ENCODE measurements at regions not wholly inside any gene's neighbourhood (a gene's known extent, or its start where the extent isn't known, plus 50 kb on each side); places are given as distances from the start of the nearest gene placed in this dataset.

DNA sequence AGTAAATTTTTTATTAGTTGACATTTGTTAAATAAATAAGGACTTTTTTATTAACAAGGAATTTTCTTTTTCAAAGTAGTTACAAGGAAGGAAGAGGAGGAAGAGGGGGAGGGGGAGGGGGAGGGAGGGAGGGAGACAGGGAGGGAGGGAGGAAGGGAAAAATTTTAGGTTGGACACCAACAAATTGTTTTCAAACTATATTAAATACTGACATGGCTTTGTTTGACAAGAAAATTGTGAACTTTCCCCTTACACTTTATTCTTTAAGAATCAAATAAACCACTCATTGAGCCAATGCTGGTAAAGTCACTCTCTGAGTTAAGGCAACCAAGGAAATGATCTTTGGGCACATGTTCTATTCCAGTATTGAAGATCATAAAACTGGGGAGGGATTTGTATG lies 115.7 kb upstream of the PPP2R3A start:
- no peaks in the 10 kb centered on the region for H3K9me3 ChIP-seq
- ATAC-seq (ENCODE audit: low FRiP score in 2 of 2) (no peak), DNase-seq (no peak)
- H3K27ac ChIP-seq = no peak overlapping the region
- no peaks in the 10 kb centered on the region for H3K36me3 ChIP-seq
- TF ChIP-seq, protein P1, sequence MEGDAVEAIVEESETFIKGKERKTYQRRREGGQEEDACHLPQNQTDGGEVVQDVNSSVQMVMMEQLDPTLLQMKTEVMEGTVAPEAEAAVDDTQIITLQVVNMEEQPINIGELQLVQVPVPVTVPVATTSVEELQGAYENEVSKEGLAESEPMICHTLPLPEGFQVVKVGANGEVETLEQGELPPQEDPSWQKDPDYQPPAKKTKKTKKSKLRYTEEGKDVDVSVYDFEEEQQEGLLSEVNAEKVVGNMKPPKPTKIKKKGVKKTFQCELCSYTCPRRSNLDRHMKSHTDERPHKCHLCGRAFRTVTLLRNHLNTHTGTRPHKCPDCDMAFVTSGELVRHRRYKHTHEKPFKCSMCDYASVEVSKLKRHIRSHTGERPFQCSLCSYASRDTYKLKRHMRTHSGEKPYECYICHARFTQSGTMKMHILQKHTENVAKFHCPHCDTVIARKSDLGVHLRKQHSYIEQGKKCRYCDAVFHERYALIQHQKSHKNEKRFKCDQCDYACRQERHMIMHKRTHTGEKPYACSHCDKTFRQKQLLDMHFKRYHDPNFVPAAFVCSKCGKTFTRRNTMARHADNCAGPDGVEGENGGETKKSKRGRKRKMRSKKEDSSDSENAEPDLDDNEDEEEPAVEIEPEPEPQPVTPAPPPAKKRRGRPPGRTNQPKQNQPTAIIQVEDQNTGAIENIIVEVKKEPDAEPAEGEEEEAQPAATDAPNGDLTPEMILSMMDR (IDR thresholded peaks at IDR 0.05) = no peak
- no peak for TF ChIP-seq EP300 (IDR thresholded peaks at IDR 0.05)
- no peak for TF ChIP-seq POLR2A (IDR thresholded peaks at IDR 0.05)
- no peak for TF ChIP-seq POLR2AphosphoS5 (IDR thresholded peaks at IDR 0.05)
- H3K27me3 ChIP-seq = no peaks in the 10 kb centered on the region
- no peaks in the 10 kb centered on the region for H3K4me1 ChIP-seq
- H3K4me3 ChIP-seq = no peak overlapping the region

DNA sequence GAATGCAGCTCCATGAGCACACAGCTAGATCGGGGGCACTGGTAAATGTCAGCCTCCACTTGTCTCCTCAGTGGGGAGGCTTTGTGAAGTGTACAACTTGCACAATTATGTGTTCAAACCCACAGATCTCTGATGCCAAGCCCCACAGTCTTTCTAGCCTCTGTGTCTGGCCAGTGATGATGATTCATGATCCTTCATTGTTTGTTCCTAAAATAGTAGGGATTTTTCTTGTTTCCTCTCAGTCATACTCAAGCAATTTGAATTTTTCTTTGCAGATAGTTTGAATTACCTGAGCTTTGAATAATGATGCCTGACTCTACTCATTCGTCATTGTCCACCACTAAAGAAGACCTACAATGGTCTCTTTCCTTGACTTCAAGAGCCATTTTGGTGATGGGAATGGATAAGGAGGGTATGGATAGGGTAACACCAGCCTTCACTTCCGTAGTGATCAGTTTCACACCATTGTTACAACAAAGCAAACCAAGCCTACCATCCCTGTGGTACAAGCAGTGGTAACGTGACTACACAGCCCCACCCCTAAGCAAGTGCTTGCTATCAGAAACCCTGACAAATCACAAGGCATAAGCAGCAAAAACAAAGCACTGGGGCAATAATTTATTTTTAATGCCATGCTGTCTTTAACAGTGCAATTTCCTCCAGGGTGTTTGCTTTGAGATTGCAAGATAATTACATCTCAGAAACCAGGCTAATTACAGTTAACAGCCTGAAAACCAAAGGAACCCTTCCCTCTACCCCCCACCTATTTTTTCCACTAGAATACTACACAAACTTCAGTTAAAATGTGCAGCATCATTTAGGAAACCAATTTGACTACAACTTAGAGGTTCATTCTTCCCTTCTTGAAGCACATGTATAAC lies 114.1 kb upstream of the PPP2R3A start:
- Histone ChIP-seq H3K4me1 (no peaks in the 10 kb centered on the region), H3K4me3 (no peak overlapping the region), H3K9me3 (no peaks in the 10 kb centered on the region), H3K27ac (no peak overlapping the region), H3K27me3 (no peaks in the 10 kb centered on the region), H3K36me3 (no peaks in the 10 kb centered on the region)
- DNase-seq (no peak), ATAC-seq (ENCODE audit: low FRiP score in 2 of 2) (no peak)
- TF ChIP-seq POLR2A (IDR thresholded peaks at IDR 0.05) (no peak), EP300 (IDR thresholded peaks at IDR 0.05) (no peak), POLR2AphosphoS5 (IDR thresholded peaks at IDR 0.05) (no peak)
- TF ChIP-seq, protein P1 (IDR thresholded peaks at IDR 0.05) = no peak
- 51 to 67% methylated on average over 4 of the region's 4 CpGs for WGBS, 2 donors

DNA sequence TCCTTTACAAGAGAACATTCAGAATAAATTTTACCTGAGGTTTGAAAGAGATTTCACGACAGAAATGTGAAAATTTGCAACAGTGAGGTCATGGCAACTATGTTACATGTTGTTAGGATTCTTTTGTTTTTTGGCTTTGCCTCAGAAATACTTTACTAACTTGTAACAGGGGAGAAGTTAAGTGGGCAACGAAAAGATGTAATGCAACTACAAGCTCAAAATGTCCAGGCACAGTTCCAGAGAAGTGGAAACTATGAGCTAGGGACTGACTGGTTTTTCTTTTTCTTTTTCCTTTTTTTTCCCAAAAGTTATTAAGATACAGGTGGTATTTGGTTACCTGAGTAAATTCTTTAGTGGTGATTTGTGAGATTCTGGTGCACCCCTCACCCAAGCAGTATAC lies 111.5 kb upstream of the PPP2R3A start:
- WGBS, 2 donors = 45 to 49% methylated on average over 2 of the region's 2 CpGs
- ATAC-seq (ENCODE audit: low FRiP score in 2 of 2) = no peak

DNA sequence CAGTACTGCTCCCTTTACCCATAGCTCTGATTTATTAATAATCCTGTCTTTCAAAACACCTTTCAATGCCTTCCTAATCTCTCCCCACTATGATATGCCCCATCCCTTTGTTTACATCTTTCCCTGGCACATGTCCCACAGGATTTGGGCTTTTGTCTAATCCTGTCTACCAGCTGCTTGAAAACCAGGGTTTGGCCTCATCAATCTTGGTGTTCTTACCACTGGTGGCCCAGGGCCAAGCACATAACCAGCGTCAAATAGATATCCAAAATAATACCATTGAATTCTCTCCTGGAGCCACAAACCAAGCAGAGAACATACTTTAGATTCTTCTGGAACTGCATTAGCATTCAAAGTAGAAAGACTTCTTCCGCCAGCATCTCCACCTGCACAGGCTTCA lies 104.8 kb upstream of the PPP2R3A start:
- no peaks in the 10 kb centered on the region for H3K4me1 ChIP-seq
- H3K9me3 ChIP-seq = no peaks in the 10 kb centered on the region
- no peak overlapping the region for H3K4me3 ChIP-seq
- no peaks in the 10 kb centered on the region for H3K36me3 ChIP-seq
- DNase-seq (no peak), ATAC-seq (ENCODE audit: low FRiP score in 2 of 2) (no peak)
- H3K27me3 ChIP-seq = no peaks in the 10 kb centered on the region
- TF ChIP-seq POLR2AphosphoS5 (IDR thresholded peaks at IDR 0.05) (no peak), POLR2A (IDR thresholded peaks at IDR 0.05) (no peak), EP300 (IDR thresholded peaks at IDR 0.05) (no peak)
- TF ChIP-seq, protein P1 (IDR thresholded peaks at IDR 0.05) = no peak
- 69 to 77% methylated on average over 2 of the region's 2 CpGs for WGBS, 2 donors
- H3K27ac ChIP-seq = no peak overlapping the region

More for the DNA sequence above, 111.5 kb upstream of the PPP2R3A start:
- no peak overlapping the region for H3K4me3 ChIP-seq
- no peaks in the 10 kb centered on the region for H3K36me3 ChIP-seq
- TF ChIP-seq POLR2AphosphoS5 (IDR thresholded peaks at IDR 0.05) (no peak), EP300 (IDR thresholded peaks at IDR 0.05) (no peak), POLR2A (IDR thresholded peaks at IDR 0.05) (no peak)
- TF ChIP-seq, protein P1 (IDR thresholded peaks at IDR 0.05) = no peak
- H3K27ac ChIP-seq = no peak overlapping the region
- no peaks in the 10 kb centered on the region for H3K27me3 ChIP-seq
- DNase-seq = no peak
- no peaks in the 10 kb centered on the region for H3K9me3 ChIP-seq
- H3K4me1 ChIP-seq = no peaks in the 10 kb centered on the region

DNA sequence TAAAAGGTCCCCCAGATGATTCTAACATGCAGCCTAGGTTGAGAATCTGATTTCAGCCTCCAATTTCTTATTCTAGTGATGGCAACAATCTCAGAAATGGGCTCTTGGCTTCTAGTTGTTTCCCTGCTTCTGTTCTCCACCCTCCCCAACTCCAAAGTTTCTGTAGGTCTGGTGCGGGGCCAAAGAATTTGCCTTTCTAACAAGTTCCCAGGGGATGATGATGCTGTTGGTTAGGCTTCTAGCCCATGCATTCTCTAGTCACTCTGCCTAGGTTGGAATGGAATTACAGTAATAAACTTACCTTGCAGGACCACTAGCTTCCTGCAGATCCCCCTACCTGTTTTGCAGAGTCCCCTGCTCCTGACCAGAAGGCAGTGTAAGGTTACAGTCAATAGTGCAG lies 103.2 kb upstream of the PPP2R3A start:
- DNase-seq (no peak), ATAC-seq (ENCODE audit: low FRiP score in 2 of 2) (no peak)
- Histone ChIP-seq H3K9me3 (no peaks in the 10 kb centered on the region), H3K4me3 (no peak overlapping the region), H3K27me3 (no peaks in the 10 kb centered on the region), H3K36me3 (no peaks in the 10 kb centered on the region), H3K27ac (no peak overlapping the region), H3K4me1 (no peaks in the 10 kb centered on the region)
- WGBS, 2 donors = 75 to 94% methylated on average over 1 of the region's 1 CpG
- TF ChIP-seq POLR2A (IDR thresholded peaks at IDR 0.05) = no peak
- TF ChIP-seq, protein P1 (IDR thresholded peaks at IDR 0.05) = no peak
- TF ChIP-seq EP300 (IDR thresholded peaks at IDR 0.05) = no peak
- TF ChIP-seq POLR2AphosphoS5 (IDR thresholded peaks at IDR 0.05) = no peak
